ENCODE measurements at regions not wholly inside any gene's neighbourhood (a gene's known extent, or its start where the extent isn't known, plus 50 kb on each side); places are given as distances from the start of the nearest gene placed in this dataset.

DNA sequence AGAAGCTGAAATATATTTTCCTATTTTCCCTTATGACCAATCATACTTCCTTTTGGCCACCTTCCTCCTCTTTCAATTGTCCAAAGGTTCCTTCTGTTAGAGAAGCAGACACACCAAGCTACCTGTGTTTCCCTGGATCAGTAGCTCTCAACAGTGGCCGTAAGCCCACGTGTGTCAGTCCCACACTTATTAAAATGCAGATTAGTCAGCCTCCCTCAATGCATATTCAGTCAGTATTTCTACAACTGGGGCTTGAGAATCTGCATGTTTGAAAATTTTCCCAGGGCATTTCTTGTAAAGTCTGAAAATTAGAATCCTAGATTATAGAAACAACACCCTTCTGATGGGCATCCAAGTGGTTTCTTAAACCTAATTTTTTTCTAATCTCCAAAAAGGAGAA lies 54.0 kb upstream of the ITPRID2 start:
- Histone ChIP-seq H3K4ac (ENCODE audit: low read depth, low read length) (no peak overlapping the region), H3T11ph (ENCODE audit: low read length) (no peak overlapping the region), H4K5ac (ENCODE audit: insufficient read length, low read depth, low read length) (no peak overlapping the region), H2BK15ac (ENCODE audit: low read depth, low read length) (no peak overlapping the region), H4K20me1 (ENCODE audit: control insufficient read depth, insufficient read depth, insufficient read length) (no peaks in the 10 kb centered on the region), H2BK120ac (ENCODE audit: low read depth, low read length, poor library complexity, severe bottlenecking) (no peak overlapping the region), H3K23ac (ENCODE audit: insufficient read length, low read depth, low read length) (no peak overlapping the region), H3K4me2 (ENCODE audit: insufficient read depth, insufficient read length, low read length) (no peak overlapping the region), H3K56ac (ENCODE audit: insufficient read length, low read depth, low read length) (no peak overlapping the region), H2AK5ac (ENCODE audit: insufficient read length, low read length) (no peak overlapping the region), H2BK12ac (ENCODE audit: insufficient read length, low read depth, low read length) (no peak overlapping the region), H4K8ac (replicated peaks; ENCODE audit: insufficient read length, low read depth, low read length) (no peak overlapping the region), H3K27me3 (ENCODE audit: insufficient read depth, low read length) (no peaks in the 10 kb centered on the region), H3K18ac (ENCODE audit: insufficient read length, low read depth, low read length) (no peak overlapping the region), H3K27ac (ENCODE audit: insufficient read length, low read depth, low read length) (no peak overlapping the region), H3K9me3 (ENCODE audit: control insufficient read depth, low read depth, low read length) (no peaks in the 10 kb centered on the region), H3K79me1 (ENCODE audit: insufficient read depth, low read depth, low read length, poor library complexity, severe bottlenecking) (no peaks in the 10 kb centered on the region), H2BK20ac (ENCODE audit: low read depth, low read length, poor library complexity, severe bottlenecking) (no peak overlapping the region), H3K23me2 (ENCODE audit: insufficient read length, low read depth, low read length, poor library complexity, severe bottlenecking) (no peaks in the 10 kb centered on the region), H4K91ac (ENCODE audit: insufficient read length, low read depth, low read length) (no peak overlapping the region), H3K14ac (ENCODE audit: insufficient read depth, low read length) (no peak overlapping the region), H2AFZ (ENCODE audit: low read length) (no peak overlapping the region), H3K9ac (ENCODE audit: extremely low read depth, insufficient read length, low read length) (no peak overlapping the region), H2BK5ac (ENCODE audit: insufficient read length, low read length) (no peak overlapping the region), H3K79me2 (ENCODE audit: insufficient read depth, low read length) (no peaks in the 10 kb centered on the region), H3K4me1 (ENCODE audit: insufficient read depth, low read length) (no peaks in the 10 kb centered on the region)
- TF ChIP-seq, protein P1, sequence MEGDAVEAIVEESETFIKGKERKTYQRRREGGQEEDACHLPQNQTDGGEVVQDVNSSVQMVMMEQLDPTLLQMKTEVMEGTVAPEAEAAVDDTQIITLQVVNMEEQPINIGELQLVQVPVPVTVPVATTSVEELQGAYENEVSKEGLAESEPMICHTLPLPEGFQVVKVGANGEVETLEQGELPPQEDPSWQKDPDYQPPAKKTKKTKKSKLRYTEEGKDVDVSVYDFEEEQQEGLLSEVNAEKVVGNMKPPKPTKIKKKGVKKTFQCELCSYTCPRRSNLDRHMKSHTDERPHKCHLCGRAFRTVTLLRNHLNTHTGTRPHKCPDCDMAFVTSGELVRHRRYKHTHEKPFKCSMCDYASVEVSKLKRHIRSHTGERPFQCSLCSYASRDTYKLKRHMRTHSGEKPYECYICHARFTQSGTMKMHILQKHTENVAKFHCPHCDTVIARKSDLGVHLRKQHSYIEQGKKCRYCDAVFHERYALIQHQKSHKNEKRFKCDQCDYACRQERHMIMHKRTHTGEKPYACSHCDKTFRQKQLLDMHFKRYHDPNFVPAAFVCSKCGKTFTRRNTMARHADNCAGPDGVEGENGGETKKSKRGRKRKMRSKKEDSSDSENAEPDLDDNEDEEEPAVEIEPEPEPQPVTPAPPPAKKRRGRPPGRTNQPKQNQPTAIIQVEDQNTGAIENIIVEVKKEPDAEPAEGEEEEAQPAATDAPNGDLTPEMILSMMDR (conservative IDR thresholded peaks at IDR 0.05) = no peak
- Mint-ChIP-seq H3K36me3 (ENCODE audit: insufficient read depth in 1 of 3, low read depth in 3 of 3) (0 out of 7 replicates have a peak, but pooled peaks cover 0 to 1% (median 0%) of the 10 kb centered on the region in 3 experiments), H3K27me3 (ENCODE audit: low read depth) (no peaks in the 10 kb centered on the region; the same call in 1 of the 2 replicates), H3K27ac (no peak overlapping the region), H3K4me1 (no peaks in the 10 kb centered on the region), H3K9me3 (peaks cover 0 to 3% of the 10 kb centered on the region in 2 experiments; a peak in 1 of 5 replicates), H3K4me3 (no peak overlapping the region)
- no peak for DNase-seq
- WGBS (ENCODE audit: extremely low coverage, insufficient read length, low lambda C conversion rate) = no CpG with 5 or more reads among the region's 2 CpGs

Measured in H9 (cell line).